ENCODE measurements at regions not wholly inside any gene's neighbourhood (a gene's known extent, or its start where the extent isn't known, plus 50 kb on each side); places are given as distances from the start of the nearest gene placed in this dataset.

DNA sequence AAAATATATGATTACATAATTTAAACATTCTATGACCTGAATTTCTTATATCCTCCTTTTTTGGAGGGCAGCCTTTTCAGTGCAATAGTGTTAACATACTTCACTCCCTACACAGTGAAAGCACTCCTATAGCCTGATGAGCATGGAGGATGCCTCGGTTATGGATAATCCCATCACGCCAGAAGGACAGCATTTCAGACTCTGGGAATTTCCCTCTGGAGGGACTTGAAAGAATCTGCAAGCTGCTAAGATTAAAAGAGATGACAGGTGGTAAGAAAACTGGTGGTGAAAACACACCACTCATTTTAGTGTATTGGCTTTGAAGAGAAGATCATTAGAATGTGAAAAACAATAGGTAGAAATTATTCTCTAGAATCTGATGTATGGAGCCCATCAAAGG is 99.3 kb upstream of the LMNTD1 start:
- TF ChIP-seq, protein P1, sequence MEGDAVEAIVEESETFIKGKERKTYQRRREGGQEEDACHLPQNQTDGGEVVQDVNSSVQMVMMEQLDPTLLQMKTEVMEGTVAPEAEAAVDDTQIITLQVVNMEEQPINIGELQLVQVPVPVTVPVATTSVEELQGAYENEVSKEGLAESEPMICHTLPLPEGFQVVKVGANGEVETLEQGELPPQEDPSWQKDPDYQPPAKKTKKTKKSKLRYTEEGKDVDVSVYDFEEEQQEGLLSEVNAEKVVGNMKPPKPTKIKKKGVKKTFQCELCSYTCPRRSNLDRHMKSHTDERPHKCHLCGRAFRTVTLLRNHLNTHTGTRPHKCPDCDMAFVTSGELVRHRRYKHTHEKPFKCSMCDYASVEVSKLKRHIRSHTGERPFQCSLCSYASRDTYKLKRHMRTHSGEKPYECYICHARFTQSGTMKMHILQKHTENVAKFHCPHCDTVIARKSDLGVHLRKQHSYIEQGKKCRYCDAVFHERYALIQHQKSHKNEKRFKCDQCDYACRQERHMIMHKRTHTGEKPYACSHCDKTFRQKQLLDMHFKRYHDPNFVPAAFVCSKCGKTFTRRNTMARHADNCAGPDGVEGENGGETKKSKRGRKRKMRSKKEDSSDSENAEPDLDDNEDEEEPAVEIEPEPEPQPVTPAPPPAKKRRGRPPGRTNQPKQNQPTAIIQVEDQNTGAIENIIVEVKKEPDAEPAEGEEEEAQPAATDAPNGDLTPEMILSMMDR (IDR thresholded peaks at IDR 0.05) = no peak
- TF ChIP-seq POLR2A (IDR thresholded peaks at IDR 0.05) = no peak

All from adrenal gland (tissue), 5 donors.